HEK293 (cell line): ENCODE measurements at regions not wholly inside any gene's neighbourhood (a gene's known extent, or its start where the extent isn't known, plus 50 kb on each side); places are given as distances from the start of the nearest gene placed in this dataset.

Experiments used
- ATF2 ChIP-seq: fragments of 450-650 bp; formaldehyde crosslinking; IDR thresholded peaks from 2 replicates; pipeline ENCODE4 v1.5.1; 2016; ENCODE audit warnings: missing biosample characterization, missing genetic modification characterization, low read depth
- BCL11A ChIP-seq: fragments of 450-650 bp; formaldehyde crosslinking; IDR thresholded peaks from 2 replicates; pipeline ENCODE4 v1.5.1; 2016; ENCODE audit warnings: low read depth, missing biosample characterization, missing genetic modification characterization
- CTCF ChIP-seq: fragments of 450-650 bp; formaldehyde crosslinking; IDR thresholded peaks from 2 replicates; pipeline ENCODE4 v1.5.1; 2016; ENCODE audit warnings: missing biosample characterization, missing genetic modification characterization
- REPIN1 ChIP-seq: fragments of 450-650 bp; formaldehyde crosslinking; IDR thresholded peaks from 2 replicates; pipeline ENCODE4 v1.5.1; 2017; ENCODE audit warnings: missing biosample characterization, missing genetic modification characterization, low read depth
- YY1 ChIP-seq: fragments of 450-650 bp; formaldehyde crosslinking; IDR thresholded peaks from 2 replicates; pipeline ENCODE4 v1.5.1; 2018; ENCODE audit warnings: missing biosample characterization, missing genetic modification characterization
- ZBTB11 ChIP-seq: fragments of 450-650 bp; formaldehyde crosslinking; conservative IDR thresholded peaks from 2 replicates; pipeline ENCODE4 v1.5.1; 2016; ENCODE audit warnings: low read depth, missing biosample characterization, missing genetic modification characterization
- ZBTB49 ChIP-seq: fragments of 450-650 bp; formaldehyde crosslinking; IDR thresholded peaks from 2 replicates; pipeline ENCODE4 v1.5.1; 2016; ENCODE audit warnings: missing biosample characterization, missing genetic modification characterization, low read depth
- ZBTB8A ChIP-seq: fragments of 450-650 bp; formaldehyde crosslinking; IDR thresholded peaks from 2 replicates; pipeline ENCODE4 v1.5.1; 2016; ENCODE audit warnings: missing biosample characterization, missing genetic modification characterization
- ZFP69B ChIP-seq: fragments of 450-650 bp; formaldehyde crosslinking; IDR thresholded peaks from 2 replicates; pipeline ENCODE4 v1.5.1; 2016; ENCODE audit warnings: missing biosample characterization, missing genetic modification characterization
- ZNF23 ChIP-seq: fragments of 450-650 bp; formaldehyde crosslinking; IDR thresholded peaks from 2 replicates; pipeline ENCODE4 v1.5.1; 2016; ENCODE audit warnings: missing biosample characterization, missing genetic modification characterization, borderline replicate concordance
- ZNF423 ChIP-seq: fragments of 450-650 bp; formaldehyde crosslinking; IDR thresholded peaks from 2 replicates; pipeline ENCODE4 v1.5.1; 2016; ENCODE audit warnings: missing biosample characterization, missing genetic modification characterization
- ZNF624 ChIP-seq: fragments of 450-650 bp; formaldehyde crosslinking; IDR thresholded peaks from 2 replicates; pipeline ENCODE4 v1.5.1; 2017; ENCODE audit warnings: missing biosample characterization, missing genetic modification characterization
- ZSCAN4 ChIP-seq: fragments of 450-650 bp; formaldehyde crosslinking; IDR thresholded peaks from 2 replicates; pipeline ENCODE4 v1.5.1; 2017; ENCODE audit warnings: missing biosample characterization, missing genetic modification characterization
- TF ChIP-seq, protein P1 (sequence below): fragments of 450-650 bp; formaldehyde crosslinking; IDR thresholded peaks from 2 replicates; pipeline ENCODE4 v1.5.1; 2016; ENCODE audit warnings: missing biosample characterization, missing genetic modification characterization

DNA sequence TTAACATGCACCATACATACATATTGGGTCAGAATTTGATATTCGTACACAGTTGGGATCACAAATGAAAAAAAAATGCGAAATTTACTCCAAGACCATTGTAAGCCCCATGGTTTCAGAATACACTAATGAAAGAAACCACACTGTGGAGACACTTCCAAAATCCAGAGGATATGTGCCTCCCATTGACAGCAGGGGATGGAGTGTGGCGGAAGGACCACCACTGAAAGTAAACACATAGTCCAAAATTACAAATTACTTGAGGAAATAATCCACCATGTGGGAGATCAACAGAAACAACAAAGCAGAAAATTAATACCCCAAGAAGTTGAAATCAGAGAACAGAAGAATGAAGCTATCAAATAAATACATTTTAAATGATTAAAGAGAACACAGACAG lies 291.6 kb upstream of the PAPPA start:
- TF ChIP-seq ZNF423 (tag by site-specific recombination) (no peak), YY1 (tag by site-specific recombination) (no peak), ZBTB11 (tag by site-specific recombination) (no peak), ZNF23 (tag by site-specific recombination) (no peak), REPIN1 (tag by site-specific recombination) (no peak), CTCF (no peak), ZNF624 (tag by site-specific recombination) (no peak), BCL11A (tag by site-specific recombination) (no peak), ZBTB49 (no peak), ATF2 (tag by site-specific recombination) (no peak), ZSCAN4 (no peak), ZBTB8A (tag by site-specific recombination) (no peak), ZFP69B (no peak)
- TF ChIP-seq, protein P1, sequence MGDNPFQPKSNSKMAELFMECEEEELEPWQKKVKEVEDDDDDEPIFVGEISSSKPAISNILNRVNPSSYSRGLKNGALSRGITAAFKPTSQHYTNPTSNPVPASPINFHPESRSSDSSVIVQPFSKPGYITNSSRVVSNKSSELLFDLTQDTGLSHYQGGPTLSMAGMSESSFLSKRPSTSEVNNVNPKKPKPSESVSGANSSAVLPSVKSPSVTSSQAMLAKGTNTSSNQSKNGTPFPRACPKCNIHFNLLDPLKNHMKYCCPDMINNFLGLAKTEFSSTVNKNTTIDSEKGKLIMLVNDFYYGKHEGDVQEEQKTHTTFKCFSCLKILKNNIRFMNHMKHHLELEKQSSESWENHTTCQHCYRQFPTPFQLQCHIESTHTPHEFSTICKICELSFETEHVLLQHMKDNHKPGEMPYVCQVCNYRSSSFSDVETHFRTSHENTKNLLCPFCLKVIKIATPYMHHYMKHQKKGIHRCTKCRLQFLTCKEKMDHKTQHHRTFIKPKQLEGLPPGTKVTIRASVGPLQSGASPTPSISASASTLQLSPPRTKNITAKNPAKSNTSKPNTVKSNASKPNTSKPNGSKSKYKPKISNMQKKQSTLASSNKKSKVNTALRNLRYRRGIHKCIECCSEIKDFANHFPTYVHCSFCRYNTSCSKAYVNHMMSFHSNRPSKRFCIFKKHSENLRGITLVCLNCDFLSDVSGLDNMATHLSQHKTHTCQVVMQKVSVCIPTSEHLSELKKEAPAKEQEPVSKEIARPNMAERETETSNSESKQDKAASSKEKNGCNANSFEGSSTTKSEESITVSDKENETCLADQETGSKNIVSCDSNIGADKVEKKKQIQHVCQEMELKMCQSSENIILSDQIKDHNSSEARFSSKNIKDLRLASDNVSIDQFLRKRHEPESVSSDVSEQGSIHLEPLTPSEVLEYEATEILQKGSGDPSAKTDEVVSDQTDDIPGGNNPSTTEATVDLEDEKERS (tag by site-specific recombination) = no peak
